ENCODE measurements at regions not wholly inside any gene's neighbourhood (a gene's known extent, or its start where the extent isn't known, plus 50 kb on each side); places are given as distances from the start of the nearest gene placed in this dataset.

GRCh38 chr11:131279654-131280384 lies 90.6 kb upstream of the NTM start:
- no peaks in the 10 kb centered on the region for H3K27me3 ChIP-seq
- no peak for TF ChIP-seq CTCF (IDR thresholded peaks at IDR 0.05)
- no peak for TF ChIP-seq POLR2AphosphoS5 (IDR thresholded peaks at IDR 0.05; ENCODE audit: insufficient read depth in 1 of 2, low read depth in 1 of 2)
- no peak for TF ChIP-seq POLR2A (IDR thresholded peaks at IDR 0.05)
- no peaks in the 10 kb centered on the region for H3K9me3 ChIP-seq
- intact Hi-C loops (cut with DNase I) = no loop called here
- no peak overlapping the region for H3K4me3 ChIP-seq
- no peaks in the 10 kb centered on the region for H3K4me1 ChIP-seq
- H3K27ac ChIP-seq = no peak overlapping the region
- no peak for DNase-seq (ENCODE audit: extremely low spot score in 2 of 2)
- no peaks in the 10 kb centered on the region for H3K36me3 ChIP-seq

GRCh38 chr11:131281316-131281715 lies 89.1 kb upstream of the NTM start:
- Histone ChIP-seq H3K9me3 (no peaks in the 10 kb centered on the region), H3K36me3 (no peaks in the 10 kb centered on the region), H3K27ac (no peak overlapping the region), H3K4me1 (no peaks in the 10 kb centered on the region), H3K27me3 (no peaks in the 10 kb centered on the region), H3K4me3 (no peak overlapping the region)
- TF ChIP-seq CTCF (IDR thresholded peaks at IDR 0.05) (no peak), POLR2AphosphoS5 (IDR thresholded peaks at IDR 0.05; ENCODE audit: insufficient read depth in 1 of 2, low read depth in 1 of 2) (no peak), POLR2A (IDR thresholded peaks at IDR 0.05) (no peak)
- intact Hi-C loops (cut with DNase I) = no loop called here
- no peak for DNase-seq (ENCODE audit: extremely low spot score in 2 of 2)

- no peak for DNase-seq (ENCODE audit: extremely low spot score in 2 of 2)
- Histone ChIP-seq H3K36me3 (no peaks in the 10 kb centered on the region), H3K9me3 (no peaks in the 10 kb centered on the region), H3K4me3 (no peak overlapping the region), H3K4me1 (no peaks in the 10 kb centered on the region), H3K27me3 (no peaks in the 10 kb centered on the region), H3K27ac (no peak overlapping the region)
- intact Hi-C loops (cut with DNase I) = no loop called here
- TF ChIP-seq CTCF (IDR thresholded peaks at IDR 0.05) = no peak
- TF ChIP-seq POLR2A (IDR thresholded peaks at IDR 0.05) = no peak
- TF ChIP-seq POLR2AphosphoS5 (IDR thresholded peaks at IDR 0.05; ENCODE audit: insufficient read depth in 1 of 2, low read depth in 1 of 2) = no peak
These were observed 86.4 kb upstream of the NTM start for GRCh38 chr11:131284041-131284440.

- TF ChIP-seq POLR2A (IDR thresholded peaks at IDR 0.05) = no peak
- TF ChIP-seq CTCF (IDR thresholded peaks at IDR 0.05) = no peak
- TF ChIP-seq POLR2AphosphoS5 (IDR thresholded peaks at IDR 0.05; ENCODE audit: insufficient read depth in 1 of 2, low read depth in 1 of 2) = no peak
- DNase-seq (ENCODE audit: extremely low spot score in 2 of 2) = no peak
- H3K4me3 ChIP-seq = no peak overlapping the region
- no peaks in the 10 kb centered on the region for H3K9me3 ChIP-seq
- intact Hi-C loops (cut with DNase I) = no loop called here
- H3K4me1 ChIP-seq = no peaks in the 10 kb centered on the region
- no peak overlapping the region for H3K27ac ChIP-seq
- H3K27me3 ChIP-seq = no peaks in the 10 kb centered on the region
- no peaks in the 10 kb centered on the region for H3K36me3 ChIP-seq
These were observed 81.8 kb upstream of the NTM start for GRCh38 chr11:131288521-131289091.

- Histone ChIP-seq H3K9me3 (no peaks in the 10 kb centered on the region), H3K36me3 (no peaks in the 10 kb centered on the region), H3K4me1 (no peaks in the 10 kb centered on the region), H3K27ac (no peak overlapping the region), H3K27me3 (no peaks in the 10 kb centered on the region), H3K4me3 (no peak overlapping the region)
- no peak for DNase-seq (ENCODE audit: extremely low spot score in 2 of 2)
- TF ChIP-seq CTCF (IDR thresholded peaks at IDR 0.05) (no peak), POLR2AphosphoS5 (IDR thresholded peaks at IDR 0.05; ENCODE audit: insufficient read depth in 1 of 2, low read depth in 1 of 2) (no peak), POLR2A (IDR thresholded peaks at IDR 0.05) (no peak)
- intact Hi-C loops (cut with DNase I) = no loop called here
These were observed 80.2 kb upstream of the NTM start for GRCh38 chr11:131290185-131290584.
